ENCODE measurements at regions not wholly inside any gene's neighbourhood (a gene's known extent, or its start where the extent isn't known, plus 50 kb on each side); places are given as distances from the start of the nearest gene placed in this dataset.

DNA sequence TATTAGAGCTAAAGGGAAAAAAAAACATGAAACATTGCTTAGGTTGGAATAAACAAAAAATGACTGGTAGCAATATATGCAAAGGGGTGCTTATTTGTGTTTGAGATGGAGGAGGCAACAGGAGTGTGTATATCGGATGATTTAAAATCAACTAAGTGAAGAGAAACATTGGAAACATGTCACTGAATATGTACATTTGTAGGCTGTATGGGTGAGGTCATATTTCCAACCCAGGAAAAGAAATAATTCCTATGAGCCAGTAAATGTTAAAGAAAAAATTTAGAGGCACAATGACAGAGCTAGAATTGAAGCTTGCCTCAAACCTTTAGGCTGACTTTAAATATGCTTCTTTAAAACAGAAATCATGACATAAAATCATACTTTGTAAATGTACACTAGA, 709.0 kb upstream of the SEMA3D start:
- TF ChIP-seq REST (IDR thresholded peaks at IDR 0.05), result no peak
- no peak for TF ChIP-seq TAF1 (conservative IDR thresholded peaks at IDR 0.05)
- no peak for TF ChIP-seq CTCF (IDR thresholded peaks at IDR 0.05; ENCODE audit: low read depth, low read length, missing input control)
- no peak for TF ChIP-seq MAX (IDR thresholded peaks at IDR 0.05)
- no peak for TF ChIP-seq JUND (IDR thresholded peaks at IDR 0.05)
- TF ChIP-seq EGR1 (IDR thresholded peaks at IDR 0.05; ENCODE audit: low read depth in 2 of 2), result no peak
- no peak for TF ChIP-seq GABPA (IDR thresholded peaks at IDR 0.05 in 1 of 2, conservative IDR thresholded peaks at IDR 0.05 in 1 of 2)
- no peak for TF ChIP-seq RXRA (IDR thresholded peaks at IDR 0.05)

Measured in liver (tissue), 3 donors.